IMR-90 (cell line): ENCODE measurements at regions not wholly inside any gene's neighbourhood (a gene's known extent, or its start where the extent isn't known, plus 50 kb on each side); places are given as distances from the start of the nearest gene placed in this dataset.

Experiments used
- ATAC-seq: fragments of 200-7000 bp; cut with Tn5 transposase; 2 replicates; pipeline ENCODE4 v1.9.1; 2020; ENCODE audit warnings: low read depth, mild to moderate bottlenecking, moderate library complexity
- BruUV-seq: library from RNA; stranded (reverse); fragments of 400-500 nt; replicated peaks from 2 replicates; lab custom pipeline; 2021; lab: Mats Ljungman, UMichigan
- CTCF ChIA-PET: fragments of 300-600 bp; formaldehyde crosslinking; extraction: SDS; loops from one replicate; lab custom pipeline; 2021; ENCODE audit warnings: antibody characterized with exemption; lab: Yijun Ruan, JAX
- POLR2A ChIA-PET: fragments of 300-600 bp; sonication (Branson Sonifier 250); formaldehyde crosslinking; loops from one replicate; lab custom pipeline; 2022; ENCODE audit warnings: antibody characterized with exemption; ENCODE audit not compliant: unreplicated experiment; lab: Charles Lee
- DNase-seq: peaks from one replicate; pipeline ENCODE4 v3.0.0; 2013
- H2AFZ ChIP-seq: replicated peaks from 2 replicates; pipeline ENCODE3; 2013; ENCODE audit warnings: low read length, mild to moderate bottlenecking; ENCODE audit not compliant: poor library complexity
- H2AK5ac ChIP-seq: 2 replicates; pipeline ENCODE4 v1.6.1; 2013; ENCODE audit warnings: low read depth, low read length, inconsistent platforms
- H2AK9ac ChIP-seq: replicated peaks from 2 replicates; pipeline ENCODE3; 2013; ENCODE audit warnings: mild to moderate bottlenecking, low read depth, low read length, moderate library complexity; ENCODE audit not compliant: poor library complexity
- H2BK120ac ChIP-seq: 2 replicates; pipeline ENCODE4 v1.6.1; 2013; ENCODE audit warnings: low read depth, low read length, inconsistent platforms
- H2BK15ac ChIP-seq: 3 replicates; pipeline ENCODE4 v1.6.1; 2013; ENCODE audit warnings: low read depth, low read length, inconsistent platforms
- H2BK20ac ChIP-seq: 2 replicates; pipeline ENCODE4 v1.6.1; 2013; ENCODE audit warnings: low read depth, mild to moderate bottlenecking, inconsistent platforms, low read length, moderate library complexity
- H2BK5ac ChIP-seq: 2 replicates; pipeline ENCODE4 v1.6.1; 2013; ENCODE audit warnings: mild to moderate bottlenecking, low read depth, low read length, inconsistent platforms; ENCODE audit not compliant: poor library complexity, severe bottlenecking
- H3K14ac ChIP-seq: replicated peaks from 2 replicates; pipeline ENCODE4 v1.6.1; 2013; ENCODE audit warnings: low read depth, low read length, inconsistent platforms
- H3K18ac ChIP-seq: 2 replicates; pipeline ENCODE4 v1.6.1; 2013; ENCODE audit warnings: low read depth, low read length, control low read depth
- H3K23ac ChIP-seq: 2 replicates; pipeline ENCODE4 v1.6.1; 2013; ENCODE audit warnings: low read depth, low read length, inconsistent platforms
- H3K27ac ChIP-seq: 2 replicates; pipeline ENCODE4 v1.5.1; 2013; ENCODE audit warnings: mild to moderate bottlenecking, control low read depth, low read length; ENCODE audit not compliant: insufficient read depth
- H3K27me3 ChIP-seq: 2 replicates; pipeline ENCODE4 v1.6.1; 2013; ENCODE audit warnings: low read length; ENCODE audit not compliant: control insufficient read depth, insufficient read depth
- H3K36me3 ChIP-seq: 2 replicates; pipeline ENCODE4 v1.6.1; 2013; ENCODE audit warnings: low read length, mixed read lengths; ENCODE audit not compliant: control insufficient read depth, insufficient read depth
- H3K4ac ChIP-seq: 2 replicates; pipeline ENCODE4 v1.6.1; 2013; ENCODE audit warnings: low read depth, low read length, inconsistent platforms
- H3K4me1 ChIP-seq: 2 replicates; pipeline ENCODE4 v1.6.1; 2013; ENCODE audit warnings: low read length, mixed read lengths; ENCODE audit not compliant: control insufficient read depth, insufficient read depth
- H3K4me2 ChIP-seq: 2 replicates; pipeline ENCODE4 v1.6.1; 2013; ENCODE audit warnings: low read depth, mild to moderate bottlenecking, control low read depth, low read length, moderate library complexity
- H3K4me3 ChIP-seq: 2 replicates; pipeline ENCODE4 v1.5.1; 2013; ENCODE audit warnings: low read depth, mild to moderate bottlenecking, control low read depth, low read length, moderate library complexity; ENCODE audit not compliant: insufficient read depth
- H3K56ac ChIP-seq: 2 replicates; pipeline ENCODE4 v1.6.1; 2013; ENCODE audit warnings: low read length, inconsistent platforms; ENCODE audit not compliant: insufficient read depth; ENCODE audit errors: extremely low read depth
- H3K79me1 ChIP-seq, 2 experiments: 2 replicates each; pipeline ENCODE4 v1.6.1; 2013; ENCODE audit warnings: low read length in 2 of 2, inconsistent platforms in 1 of 2, low read depth in 1 of 2
- H3K9ac ChIP-seq: 2 replicates; pipeline ENCODE4 v1.6.1; 2013; ENCODE audit warnings: low read depth, low read length, control low read depth
- H3K9me1 ChIP-seq: 2 replicates; pipeline ENCODE4 v1.6.1; 2013; ENCODE audit warnings: low read length, inconsistent platforms; ENCODE audit not compliant: insufficient read depth
- H3K9me3 ChIP-seq: 2 replicates; pipeline ENCODE4 v1.6.1; 2013; ENCODE audit warnings: low read length; ENCODE audit not compliant: control insufficient read depth, insufficient read depth
- H4K20me1 ChIP-seq: 2 replicates; pipeline ENCODE4 v1.6.1; 2013; ENCODE audit warnings: low read length, inconsistent platforms; ENCODE audit not compliant: insufficient read depth
- H4K5ac ChIP-seq: 2 replicates; pipeline ENCODE4 v1.6.1; 2013; ENCODE audit warnings: mild to moderate bottlenecking, low read depth, low read length, control low read depth
- H4K8ac ChIP-seq, 2 experiments: 2 replicates each; pipeline ENCODE4 v1.6.1; 2013; ENCODE audit warnings: low read depth in 2 of 2, low read length in 2 of 2, control low read depth in 1 of 2, inconsistent platforms in 1 of 2
- H4K91ac ChIP-seq: 2 replicates; pipeline ENCODE4 v1.6.1; 2013; ENCODE audit warnings: low read depth, low read length, inconsistent platforms; ENCODE audit not compliant: insufficient read depth
- BHLHE40 ChIP-seq: fragments of 150-350 bp; IDR thresholded peaks from 2 replicates; pipeline ENCODE4 v1.6.1; 2016; ENCODE audit warnings: mild to moderate bottlenecking, low read depth, low read length
- CTCF ChIP-seq: conservative IDR thresholded peaks from 2 replicates; pipeline ENCODE4 v1.5.1; 2012; ENCODE audit warnings: mild to moderate bottlenecking, low read depth, low read length, improper control_type of control experiment
- MAFK ChIP-seq: IDR thresholded peaks from 2 replicates; pipeline ENCODE4 v1.6.1; 2012; ENCODE audit warnings: low read depth, low read length, improper control_type of control experiment
- MAZ ChIP-seq: IDR thresholded peaks from 2 replicates; pipeline ENCODE4 v1.6.1; 2012; ENCODE audit warnings: low read depth, mild to moderate bottlenecking, low read length, improper control_type of control experiment, moderate library complexity, borderline replicate concordance
- MXI1 ChIP-seq: IDR thresholded peaks from 2 replicates; pipeline ENCODE4 v1.6.1; 2012; ENCODE audit warnings: low read depth, mild to moderate bottlenecking, low read length, moderate library complexity, borderline replicate concordance
- NFE2L2 ChIP-seq: fragments of 150-350 bp; IDR thresholded peaks from 2 replicates; pipeline ENCODE4 v1.6.1; 2016; ENCODE audit warnings: low read depth, mild to moderate bottlenecking, low read length
- POLR2A ChIP-seq: IDR thresholded peaks from 2 replicates; pipeline ENCODE4 v1.6.1; 2012; ENCODE audit warnings: mild to moderate bottlenecking, low read depth, low read length
- RCOR1 ChIP-seq: IDR thresholded peaks from 2 replicates; pipeline ENCODE4 v1.6.1; 2012; ENCODE audit warnings: mild to moderate bottlenecking, low read length, improper control_type of control experiment; ENCODE audit not compliant: insufficient replicate concordance
- RFX5 ChIP-seq: IDR thresholded peaks from 2 replicates; pipeline ENCODE4 v1.8.0; 2012; ENCODE audit warnings: low read depth, mild to moderate bottlenecking, low read length, moderate library complexity
- SMC3 ChIP-seq: fragments of 150-350 bp; IDR thresholded peaks from 2 replicates; pipeline ENCODE4 v1.6.1; 2016; ENCODE audit warnings: low read depth, mild to moderate bottlenecking, antibody characterized with exemption, low read length, moderate library complexity
- USF2 ChIP-seq: fragments of 150-350 bp; IDR thresholded peaks from 2 replicates; pipeline ENCODE4 v1.6.1; 2017; ENCODE audit warnings: mild to moderate bottlenecking, antibody characterized with exemption, low read length, low read depth
- WGBS, 2 experiments: methylation state at CpG; one replicate each; pipeline versions ENCODE4 v1.1.5 to v1.1.7; 2013; ENCODE audit warnings: missing lambda C conversion rate in 2 of 2; ENCODE audit not compliant: insufficient read length in 1 of 2; ENCODE audit errors: extremely low coverage in 2 of 2; 5-methylcytosine and 5-hydroxymethylcytosine counted together
- dilution Hi-C: fragments of 300-500 bp; cut with HindIII; formaldehyde crosslinking; loops from one replicate; pipeline ENCODE4 v1.14.3; 2018; ENCODE audit warnings: low sequenced_read_pairs; ENCODE audit not compliant: unreplicated experiment
- in situ Hi-C: fragments of 300-500 bp; cut with MboI; formaldehyde crosslinking; loops from 3 replicates; pipeline ENCODE4 v1.14.3; 2019; ENCODE audit warnings: low sequenced_read_pairs, inconsistent platforms, mixed read lengths
- intact Hi-C: fragments of 100-400 bp; cut with micrococcal nuclease; formaldehyde crosslinking; loops from 2 replicates; pipeline ENCODE4 v1.10.0; 2022
- TF ChIP-seq, protein P1 (sequence below): fragments of 150-350 bp; IDR thresholded peaks from 2 replicates; pipeline ENCODE4 v1.6.1; 2016; ENCODE audit warnings: low read depth, mild to moderate bottlenecking, low read length, moderate library complexity, borderline replicate concordance

DNA sequence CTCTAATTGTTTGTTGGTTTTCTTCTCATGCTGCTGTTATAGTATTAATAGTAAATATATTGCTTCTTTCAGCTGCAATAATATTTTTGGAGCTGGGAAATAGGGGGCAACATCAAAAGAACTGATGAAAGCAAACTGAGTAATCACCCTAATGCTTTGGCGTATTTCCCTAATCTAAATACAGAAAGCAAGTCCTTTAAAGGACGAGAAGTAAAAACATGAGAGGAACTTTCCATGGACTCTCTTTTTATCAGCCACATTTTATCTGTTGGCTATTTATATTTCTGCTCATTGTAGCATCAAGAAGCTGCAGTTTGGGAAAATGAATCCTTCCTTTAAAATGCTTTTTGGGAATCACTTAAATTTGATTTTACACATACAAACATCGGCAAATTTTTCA, 139.9 kb upstream of the SLC8A1 start:
- Histone ChIP-seq H3K14ac (no peak overlapping the region), H2BK20ac (no peak overlapping the region), H3K9me1 (no peaks in the 10 kb centered on the region), H4K91ac (no peak overlapping the region), H3K4me3 (no peak overlapping the region), H3K4me1 (no peaks in the 10 kb centered on the region), H3K4me2 (no peak overlapping the region), H3K18ac (no peak overlapping the region), H3K27me3 (no peaks in the 10 kb centered on the region), H2AK9ac (no peak overlapping the region), H3K23ac (no peak overlapping the region), H3K36me3 (no peaks in the 10 kb centered on the region), H2BK15ac (no peak overlapping the region), H3K56ac (no peak overlapping the region), H4K5ac (no peak overlapping the region), H2AK5ac (no peak overlapping the region), H3K27ac (no peak overlapping the region), H2AFZ (no peak overlapping the region), H2BK120ac (no peak overlapping the region), H3K4ac (no peak overlapping the region), H2BK5ac (no peak overlapping the region), H3K79me1 (no peaks in the 10 kb centered on the region), H4K20me1 (no peaks in the 10 kb centered on the region), H3K9me3 (no peaks in the 10 kb centered on the region), H4K8ac (no peak overlapping the region), H3K9ac (no peak overlapping the region)
- no peak for DNase-seq
- no TSS peak for BruUV-seq
- dilution Hi-C loops, result no loop called here
- intact Hi-C loops, result no loop called here
- TF ChIP-seq SMC3 (no peak), POLR2A (no peak), MXI1 (no peak), RFX5 (no peak), NFE2L2 (no peak), MAZ (no peak), MAFK (no peak), BHLHE40 (no peak), CTCF (no peak), USF2 (no peak), RCOR1 (no peak)
- TF ChIP-seq, protein P1, sequence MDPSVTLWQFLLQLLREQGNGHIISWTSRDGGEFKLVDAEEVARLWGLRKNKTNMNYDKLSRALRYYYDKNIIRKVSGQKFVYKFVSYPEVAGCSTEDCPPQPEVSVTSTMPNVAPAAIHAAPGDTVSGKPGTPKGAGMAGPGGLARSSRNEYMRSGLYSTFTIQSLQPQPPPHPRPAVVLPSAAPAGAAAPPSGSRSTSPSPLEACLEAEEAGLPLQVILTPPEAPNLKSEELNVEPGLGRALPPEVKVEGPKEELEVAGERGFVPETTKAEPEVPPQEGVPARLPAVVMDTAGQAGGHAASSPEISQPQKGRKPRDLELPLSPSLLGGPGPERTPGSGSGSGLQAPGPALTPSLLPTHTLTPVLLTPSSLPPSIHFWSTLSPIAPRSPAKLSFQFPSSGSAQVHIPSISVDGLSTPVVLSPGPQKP, result no peak
- no peak for ATAC-seq
- ChIA-PET POLR2A (no interaction called here), CTCF (interaction anchor here (1.4 kb wide), 1 partner anchor 38 kb away, joined by 4 read pairs; no protein-coding TSS in a partner anchor)
- no CpG with 5 or more reads among the region's 3 CpGs for WGBS, 2 experiments
- in situ Hi-C loops, result no loop called here
